ENCODE measurements at regions not wholly inside any gene's neighbourhood (a gene's known extent, or its start where the extent isn't known, plus 50 kb on each side); places are given as distances from the start of the nearest gene placed in this dataset.
"Not testable (repeated sequence)": the region's sequence is repeated elsewhere in the genome, so short reads cannot be mapped to it uniquely, and the experiment has no call there.

DNA sequence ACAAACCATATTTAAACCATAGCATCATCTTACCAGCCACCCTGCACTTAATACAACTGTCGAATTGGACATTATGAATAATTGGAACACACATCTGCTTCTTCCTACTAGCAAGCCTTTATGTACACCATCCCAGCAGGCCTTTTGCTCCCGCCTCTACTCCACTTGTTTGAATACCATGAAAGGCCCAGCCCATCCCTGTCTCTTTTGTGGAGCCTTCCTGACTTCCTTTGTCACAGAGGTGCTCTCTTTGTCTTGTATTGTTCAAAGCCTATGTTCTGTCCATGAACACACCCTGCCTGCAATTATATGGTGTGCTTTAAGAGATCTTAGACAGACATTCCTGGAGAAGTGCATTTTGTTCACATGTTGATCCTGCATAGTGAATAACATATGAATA lies 465.7 kb downstream of the DIRAS2 start:
- no peak for DNase-seq

DNA sequence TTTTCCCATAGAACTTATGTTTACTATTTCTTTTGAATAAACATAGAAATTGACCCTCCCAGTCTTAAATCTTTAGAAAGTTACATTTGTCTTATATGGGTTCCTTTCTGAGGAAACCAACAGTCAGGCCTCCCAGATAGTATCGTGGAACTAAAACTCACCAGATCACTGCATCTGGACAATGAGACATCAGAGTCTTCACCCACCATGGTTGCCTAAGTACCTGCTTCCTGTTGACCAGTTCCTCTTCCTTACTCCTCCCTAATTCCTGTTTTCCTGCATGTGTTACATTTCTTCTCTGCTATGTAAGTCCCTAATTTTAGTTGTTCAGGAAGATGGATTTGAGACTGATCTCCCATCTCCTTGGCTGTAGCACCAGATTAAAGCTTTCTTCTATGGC lies 462.2 kb downstream of the DIRAS2 start:
- DNase-seq = no peak

DNA sequence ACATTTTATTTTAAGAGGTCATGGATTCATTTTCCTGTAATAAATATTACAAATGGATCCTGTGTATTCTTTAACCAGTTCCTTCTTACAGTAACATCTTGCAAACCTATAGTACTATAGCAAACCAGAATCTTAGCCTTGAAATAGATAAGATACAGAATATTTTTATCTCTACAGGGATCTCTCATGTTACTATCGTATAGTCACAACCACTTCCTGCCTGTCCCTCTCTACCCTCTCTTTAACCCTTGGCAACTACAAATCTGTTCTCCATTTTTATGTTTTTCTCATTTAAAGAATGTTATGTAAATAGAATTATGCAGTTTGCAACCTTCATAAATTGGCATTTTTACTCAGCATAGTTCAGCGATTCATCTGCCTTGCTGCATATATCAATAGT lies 454.0 kb downstream of the DIRAS2 start:
- DNase-seq = no peak

DNA sequence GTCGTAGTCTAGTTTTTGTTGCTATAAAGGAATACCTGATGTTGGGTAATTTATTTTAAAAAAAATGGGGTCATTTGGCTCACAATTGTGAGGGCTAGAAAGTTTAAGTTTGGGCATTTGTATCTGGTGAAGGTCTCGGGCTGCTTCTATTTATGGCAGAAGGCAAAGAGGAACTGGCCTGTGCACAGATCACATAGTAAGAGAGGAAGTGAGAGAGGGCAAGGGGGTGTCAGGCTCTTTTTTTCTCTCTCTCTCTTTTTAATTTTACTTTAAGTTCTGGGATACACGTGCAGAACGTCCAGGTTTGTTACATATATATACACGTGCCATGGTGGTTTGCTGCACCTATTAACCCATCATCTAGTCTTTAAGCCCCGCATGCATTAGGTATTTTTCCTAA lies 453.3 kb downstream of the DIRAS2 start:
- no peak for DNase-seq

DNA sequence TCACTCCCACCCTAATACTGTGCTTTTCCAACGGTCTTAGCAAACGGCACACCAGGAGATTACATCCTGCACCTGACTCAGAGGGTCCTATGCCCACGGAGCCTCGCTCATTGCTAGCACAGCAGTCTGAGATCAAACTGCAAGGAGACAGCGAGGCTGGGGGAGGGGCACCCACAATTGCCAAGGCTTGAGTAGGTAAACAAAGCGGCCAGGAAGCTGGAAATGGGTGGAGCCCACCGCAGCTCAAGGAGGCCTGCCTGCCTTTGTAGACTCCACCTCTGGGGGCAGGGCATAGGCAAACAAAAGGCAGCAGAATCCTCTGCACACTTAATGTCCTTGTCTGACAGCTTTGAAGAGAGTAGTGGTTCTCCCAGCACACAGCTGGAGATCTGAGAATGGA lies 450.2 kb downstream of the DIRAS2 start:
- not testable (repeated sequence) for DNase-seq

DNA sequence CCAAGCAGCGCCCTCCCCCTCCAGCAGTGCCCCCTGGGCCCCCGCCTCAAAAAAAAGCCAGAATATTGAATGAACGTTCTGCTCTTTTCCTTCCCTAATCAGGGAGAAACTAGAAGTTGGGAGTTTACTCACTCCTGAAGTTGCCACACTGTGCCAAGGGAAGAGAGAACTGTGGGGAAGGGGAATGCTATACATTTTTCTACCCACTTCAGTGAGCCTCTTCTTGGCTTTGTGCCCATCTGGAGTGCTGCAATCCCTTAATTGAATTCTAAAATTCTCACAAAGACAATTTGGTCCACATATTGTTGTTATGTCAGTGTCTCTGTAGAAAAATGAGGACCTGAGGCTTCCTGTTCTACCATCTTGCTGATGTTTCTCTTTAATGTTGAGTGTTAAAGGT lies 443.7 kb downstream of the DIRAS2 start:
- DNase-seq = no peak

DNA sequence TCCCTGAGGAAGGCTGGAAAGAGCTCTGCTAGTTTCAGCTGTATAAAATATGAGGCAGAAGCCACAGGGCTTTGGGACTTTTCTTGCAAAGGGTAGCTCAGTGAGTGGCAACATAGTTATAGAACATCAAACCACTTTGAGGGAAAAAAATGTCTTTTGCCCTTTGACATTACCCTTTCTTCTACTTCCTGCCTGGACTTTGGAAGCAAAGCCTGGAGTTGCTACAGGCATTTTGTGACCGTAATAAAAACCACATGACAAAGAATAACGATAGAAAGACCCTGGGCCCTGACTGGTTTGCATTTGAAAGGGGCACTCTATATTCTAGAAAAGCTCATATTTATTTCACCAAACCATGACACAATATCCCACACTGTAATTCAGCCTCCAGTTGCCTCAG lies 440.9 kb downstream of the DIRAS2 start:
- DNase-seq = no peak

DNA sequence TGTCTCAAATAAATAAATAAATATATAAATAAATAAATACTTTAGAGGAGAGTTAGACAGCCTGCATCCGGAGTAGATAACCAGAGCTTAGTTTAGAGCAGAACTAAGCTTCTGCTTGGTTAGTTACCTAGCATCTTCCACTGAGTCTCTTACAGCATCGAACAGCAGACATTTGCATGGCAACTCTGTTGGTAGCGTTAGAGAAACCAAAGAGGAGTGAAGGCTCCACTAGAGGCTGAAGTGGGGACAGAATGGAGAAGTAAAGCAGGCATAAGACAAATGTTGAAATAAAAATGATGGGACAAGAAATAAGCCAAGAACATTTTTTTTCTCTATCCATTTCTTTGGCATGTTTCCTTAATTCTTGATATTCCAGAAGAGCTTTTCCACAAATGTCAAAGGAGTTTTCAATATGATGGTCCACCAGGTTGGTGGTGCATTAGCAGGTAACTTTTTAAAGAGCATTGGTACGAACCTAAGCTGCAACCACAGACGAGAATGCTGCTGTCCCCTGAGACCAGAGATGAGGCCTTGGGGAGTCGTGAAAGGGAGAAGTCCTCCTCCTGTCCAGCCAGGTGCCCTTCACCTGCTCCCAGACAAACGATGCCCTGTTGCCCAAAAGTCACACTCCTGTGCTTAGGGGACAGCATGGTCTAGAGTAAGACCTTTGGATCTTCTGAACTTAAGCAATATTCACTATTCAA lies 438.3 kb downstream of the DIRAS2 start:
- DNase-seq = no peak

DNA sequence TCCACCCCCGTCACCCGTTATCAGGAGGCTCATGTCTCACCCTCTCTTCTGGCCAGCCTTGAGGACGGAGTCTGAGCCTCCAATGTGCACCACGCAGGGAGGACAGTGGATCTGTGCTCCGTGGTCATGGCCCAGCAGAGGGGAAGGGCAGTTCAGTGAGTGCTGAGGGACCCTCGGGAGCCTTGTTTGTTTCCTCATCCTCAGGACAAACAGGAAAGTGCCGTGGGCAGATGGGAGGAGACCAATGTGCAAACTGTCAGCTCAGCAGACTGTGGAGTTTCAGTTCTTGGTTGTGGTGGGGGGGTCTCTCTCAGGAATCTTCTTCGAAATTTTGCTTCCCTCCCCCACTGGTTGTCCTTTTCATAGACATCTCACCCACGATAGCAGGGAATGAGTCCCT lies 429.6 kb downstream of the DIRAS2 start:
- not testable (repeated sequence) for DNase-seq

DNA sequence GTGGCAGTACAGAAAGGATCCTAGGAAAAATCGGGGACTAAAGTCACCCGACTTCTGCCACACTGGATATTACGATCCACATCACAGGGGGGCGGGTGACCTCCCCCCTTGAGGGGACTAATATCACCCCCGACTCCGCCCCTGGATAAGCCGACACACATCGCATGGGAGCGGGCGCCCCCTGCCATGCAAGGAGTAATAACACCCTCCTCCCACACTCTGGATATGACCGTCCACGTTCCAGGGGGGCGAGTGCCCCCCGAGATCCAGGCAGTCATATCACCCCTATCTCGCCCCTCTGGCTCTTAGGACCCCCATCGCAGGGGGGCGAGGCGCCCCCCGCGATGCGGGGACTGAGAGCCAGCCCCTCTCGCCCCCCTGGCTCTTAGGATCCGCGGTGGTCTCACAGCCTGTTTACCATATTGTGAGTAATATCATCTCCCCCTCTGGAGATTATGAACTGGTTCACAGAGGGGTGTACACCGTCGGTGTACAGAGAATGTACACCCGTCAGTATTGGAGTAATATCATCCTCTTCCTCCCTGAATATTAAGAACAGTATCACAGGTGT lies 423.0 kb downstream of the DIRAS2 start:
- no peak for DNase-seq

DNA sequence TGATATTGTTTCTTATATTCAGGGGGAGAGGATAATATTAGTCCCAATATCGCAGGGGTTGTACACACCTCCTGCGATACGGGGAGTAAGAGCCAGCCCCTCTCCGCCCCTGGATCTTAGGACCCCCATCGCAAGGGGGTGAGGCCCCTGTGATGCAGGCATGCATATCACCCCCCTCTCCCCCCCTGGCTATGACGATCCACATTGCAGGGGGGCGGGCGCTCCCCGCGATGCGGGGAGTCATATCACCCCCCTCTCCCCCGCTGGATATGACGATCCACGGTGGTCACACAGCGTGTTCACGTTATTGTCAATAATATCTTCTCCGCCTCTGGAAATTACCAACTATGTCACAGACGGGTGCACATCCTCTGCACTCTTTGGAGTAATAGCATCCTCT lies 420.7 kb downstream of the DIRAS2 start:
- not testable (repeated sequence) for DNase-seq

DNA sequence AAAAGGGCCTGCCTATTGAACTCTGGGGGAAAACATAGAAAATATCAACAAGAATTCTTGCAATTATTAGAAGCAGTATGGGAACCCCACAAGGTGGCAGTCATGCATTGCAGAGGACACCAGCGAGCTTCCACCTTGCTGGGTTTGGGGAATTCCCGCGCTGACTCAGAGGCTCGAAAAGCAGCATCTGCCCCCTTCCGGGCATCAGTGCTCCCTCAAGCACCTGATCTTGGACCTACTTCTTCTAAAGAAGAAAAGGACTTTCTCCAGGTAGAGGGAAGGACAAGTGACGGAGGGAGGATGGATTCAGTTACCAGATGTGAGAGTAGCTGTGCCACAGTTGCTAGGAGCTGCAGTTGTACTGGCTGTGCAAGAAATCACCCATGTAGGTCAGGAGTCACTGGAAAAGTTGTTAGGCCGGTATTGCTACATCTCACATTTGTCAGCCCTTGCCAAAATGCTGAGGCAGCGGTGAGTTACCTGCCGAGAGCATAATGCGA lies 415.7 kb downstream of the DIRAS2 start:
- not testable (repeated sequence) for DNase-seq

DNA sequence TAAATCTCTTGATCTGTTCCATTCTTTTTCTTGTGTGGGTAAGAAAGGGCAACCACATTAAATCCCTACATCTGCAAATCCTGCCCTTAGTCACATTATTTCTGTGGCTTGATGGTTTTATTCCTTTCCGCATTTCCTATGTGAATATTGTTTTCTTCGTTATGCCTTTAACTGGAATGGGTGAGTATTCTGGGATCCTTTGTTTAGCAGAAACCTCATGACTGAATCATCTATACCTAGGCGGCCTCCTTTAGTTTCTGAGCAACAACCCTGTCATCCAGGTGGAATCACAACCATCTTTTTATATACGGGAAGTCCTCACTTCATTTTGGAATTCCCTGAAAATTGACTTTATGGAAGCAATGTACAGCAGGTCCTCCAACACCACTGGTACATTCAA lies 409.5 kb downstream of the DIRAS2 start:
- not testable (repeated sequence) for DNase-seq

DNA sequence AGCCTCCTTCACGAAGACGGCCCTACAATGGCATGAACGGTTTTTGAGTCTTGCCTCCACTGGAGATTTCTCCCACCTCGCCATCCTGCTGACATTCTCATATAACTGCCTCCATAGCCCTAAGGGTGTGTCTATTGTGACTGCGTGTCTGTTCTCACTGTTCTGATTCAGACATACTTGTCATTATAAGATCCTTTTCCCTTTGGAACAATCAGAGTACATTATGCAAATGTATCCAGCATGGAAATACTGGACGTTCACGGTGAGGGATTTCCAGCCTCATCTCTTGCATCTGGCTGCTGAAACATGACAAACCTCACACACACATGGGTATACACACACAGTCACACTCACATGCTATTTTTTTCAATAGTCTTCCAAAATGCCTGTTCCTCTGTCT lies 402.1 kb downstream of the DIRAS2 start:
- DNase-seq = no peak

DNA sequence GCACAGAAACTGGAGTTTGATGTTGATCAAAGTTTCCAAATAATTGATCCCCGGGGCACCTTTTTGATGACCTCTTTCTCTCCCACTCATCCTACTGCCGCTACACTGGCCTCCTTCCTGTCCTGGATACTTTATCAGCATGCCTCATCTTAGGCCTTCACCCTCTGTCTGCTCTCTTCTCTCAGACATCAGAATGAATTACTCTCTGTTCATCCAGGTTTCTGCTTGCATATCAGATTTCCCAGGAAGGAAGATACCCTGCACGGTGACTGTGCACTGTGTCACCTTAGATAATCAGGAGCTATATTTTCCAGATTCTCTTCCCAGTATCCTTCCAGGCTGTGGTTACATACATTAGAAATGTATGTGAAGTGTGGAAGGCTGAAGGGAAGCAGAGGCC lies 397.0 kb downstream of the DIRAS2 start:
- DNase-seq = no peak

DNA sequence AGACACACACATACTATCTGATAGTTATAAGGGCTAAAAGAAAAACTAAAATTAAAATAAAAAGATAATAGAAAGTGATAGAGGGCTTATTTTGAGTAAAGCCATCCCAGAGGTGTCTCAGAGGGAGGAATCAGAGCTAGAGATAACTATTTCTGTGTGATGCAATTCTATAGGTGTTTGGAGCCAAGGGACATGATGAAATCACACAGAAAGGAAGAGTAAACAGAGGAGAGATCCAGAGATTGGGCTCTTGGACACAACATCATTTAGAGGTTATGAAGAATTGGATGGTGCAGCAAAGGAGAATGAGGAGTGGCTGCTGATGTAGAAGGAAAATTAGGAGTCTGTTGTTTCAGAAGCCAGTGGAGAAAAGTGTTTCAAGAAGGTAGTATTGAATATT lies 393.5 kb downstream of the DIRAS2 start:
- no peak for DNase-seq

DNA sequence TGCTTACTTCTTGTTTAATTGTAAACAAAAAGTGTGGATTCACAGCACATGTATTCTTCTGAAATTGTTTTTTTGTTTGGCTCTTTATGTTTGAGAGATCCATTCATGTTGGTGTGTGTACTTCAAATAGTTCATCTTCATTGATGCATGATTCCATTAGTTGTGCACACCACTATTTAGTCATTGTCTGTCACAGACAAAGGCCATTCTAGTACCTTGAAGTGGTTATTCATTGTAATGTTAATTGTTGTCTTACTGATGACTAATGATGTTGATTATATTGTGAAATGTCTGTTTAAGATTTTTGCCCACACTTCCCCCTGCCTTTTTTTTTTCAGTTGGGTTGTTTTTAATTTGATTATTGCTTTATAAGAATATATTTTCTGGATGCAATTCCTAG lies 391.3 kb downstream of the DIRAS2 start:
- DNase-seq = no peak

DNA sequence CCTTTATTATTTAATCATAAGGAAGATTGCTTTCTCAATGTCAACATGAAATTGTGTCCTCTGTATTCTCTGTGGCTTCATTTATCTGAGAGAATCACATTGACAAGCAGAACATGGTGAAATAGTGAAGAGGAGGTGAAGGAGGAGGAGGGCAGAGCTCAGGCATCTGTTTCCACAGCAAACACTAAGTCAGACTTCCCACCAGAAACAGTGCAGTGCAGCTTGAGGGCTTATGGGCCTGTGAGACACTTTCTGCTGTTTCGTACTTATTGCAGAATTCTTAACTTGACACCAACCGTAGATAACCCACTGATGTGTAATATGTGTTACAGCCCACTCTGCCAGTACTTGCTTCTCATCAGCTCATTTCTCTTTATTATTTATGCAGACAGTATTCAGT lies 386.3 kb downstream of the DIRAS2 start:
- no peak for DNase-seq

DNA sequence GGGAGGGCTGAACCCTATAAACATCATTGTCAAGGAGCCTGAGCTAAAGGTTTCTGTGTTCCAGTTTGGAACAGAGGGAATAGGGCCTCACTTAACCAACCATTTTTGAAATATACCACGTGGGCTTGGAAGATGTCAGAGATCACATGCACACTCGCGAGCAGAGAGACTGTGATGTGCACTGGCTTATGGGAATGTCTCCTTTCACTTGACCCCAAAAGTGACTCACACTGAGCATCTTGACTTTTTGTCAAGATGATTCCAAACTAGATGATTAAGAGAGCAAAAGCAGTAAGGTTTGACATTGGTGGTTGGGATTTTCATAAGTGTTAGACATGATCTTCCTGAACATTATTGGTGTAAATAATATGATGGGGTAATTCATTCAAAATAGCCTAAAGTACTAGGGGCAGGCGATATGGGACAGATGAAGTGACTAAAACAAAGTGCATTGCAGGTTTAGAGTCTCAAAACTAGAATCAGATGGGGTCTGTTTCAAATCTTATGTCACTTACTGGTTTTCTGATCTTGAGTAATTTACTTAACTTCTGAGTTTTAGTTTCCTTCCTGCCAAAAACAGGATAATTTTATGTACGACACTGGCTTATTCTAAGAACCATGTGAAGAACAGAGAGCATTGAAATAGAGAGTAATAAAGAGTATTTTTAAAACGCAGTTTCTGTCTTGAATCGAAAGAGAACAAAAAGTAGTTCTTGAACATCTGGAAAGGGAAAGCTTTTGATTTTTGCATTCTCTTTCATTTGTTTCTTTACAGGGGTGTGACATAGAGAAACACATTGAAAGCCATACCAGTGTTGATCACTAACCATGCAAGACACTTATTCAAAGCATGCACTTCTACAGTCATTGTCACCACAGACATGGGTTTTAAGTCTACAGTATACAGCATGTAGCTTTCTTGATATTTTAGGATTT lies 383.0 kb downstream of the DIRAS2 start:
- no peak for DNase-seq

DNA sequence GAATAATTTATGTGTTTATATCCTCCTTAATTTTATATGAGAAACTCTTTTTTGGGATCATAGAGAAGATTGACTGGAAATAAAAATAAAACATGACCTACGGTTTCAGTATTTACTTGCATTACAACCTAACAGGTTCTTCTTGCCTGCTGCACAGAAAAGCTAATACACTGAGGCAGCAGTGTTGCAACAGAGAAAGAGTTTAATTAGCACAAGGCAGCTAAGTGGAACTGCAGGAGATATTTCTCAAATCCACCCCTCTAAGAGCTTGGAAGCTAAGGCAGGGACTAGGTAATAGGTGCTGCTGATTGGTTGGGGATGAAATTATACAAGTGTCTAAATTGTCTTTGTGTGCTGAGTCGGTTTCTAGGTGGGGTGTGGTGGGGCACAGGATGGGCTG lies 380.9 kb downstream of the DIRAS2 start:
- DNase-seq = no peak

DNA sequence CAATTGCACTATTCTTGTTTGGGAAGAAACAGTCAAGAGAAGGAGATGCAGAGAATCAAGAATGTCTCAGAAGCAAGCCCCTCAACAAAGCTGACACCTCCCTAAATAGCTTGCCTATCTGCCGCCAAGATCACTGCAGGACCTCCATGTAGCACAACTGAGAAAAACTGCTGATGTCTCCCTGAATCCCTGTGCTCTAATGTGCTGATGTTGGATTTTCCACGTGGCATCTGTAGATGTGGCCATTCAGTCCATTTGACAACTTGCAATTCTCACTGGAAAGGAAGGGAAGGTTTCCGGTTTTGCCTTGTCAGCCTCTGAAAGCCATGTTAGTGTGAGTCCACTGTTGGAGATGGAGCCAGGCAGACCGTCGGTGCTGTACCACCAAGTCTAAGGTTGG lies 374.0 kb downstream of the DIRAS2 start:
- DNase-seq = no peak

DNA sequence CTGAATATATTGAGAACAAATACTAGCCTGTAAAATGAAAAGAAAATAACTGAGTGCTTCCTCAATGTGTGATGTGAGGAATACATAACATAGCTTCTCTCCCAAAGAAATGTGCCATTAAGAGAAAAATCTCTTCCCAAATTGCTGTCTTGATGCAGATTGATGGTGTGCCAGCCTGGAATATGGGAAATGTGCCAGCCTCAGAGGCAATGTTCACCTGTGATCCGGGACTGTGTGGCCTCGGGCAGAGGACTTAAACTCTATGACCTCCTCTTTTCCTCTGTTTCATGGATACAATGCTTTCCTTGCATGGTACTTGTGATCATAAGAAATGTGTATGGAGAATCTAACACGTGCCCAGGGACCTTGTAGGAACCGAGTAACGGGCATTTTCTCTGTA lies 370.9 kb downstream of the DIRAS2 start:
- no peak for DNase-seq

DNA sequence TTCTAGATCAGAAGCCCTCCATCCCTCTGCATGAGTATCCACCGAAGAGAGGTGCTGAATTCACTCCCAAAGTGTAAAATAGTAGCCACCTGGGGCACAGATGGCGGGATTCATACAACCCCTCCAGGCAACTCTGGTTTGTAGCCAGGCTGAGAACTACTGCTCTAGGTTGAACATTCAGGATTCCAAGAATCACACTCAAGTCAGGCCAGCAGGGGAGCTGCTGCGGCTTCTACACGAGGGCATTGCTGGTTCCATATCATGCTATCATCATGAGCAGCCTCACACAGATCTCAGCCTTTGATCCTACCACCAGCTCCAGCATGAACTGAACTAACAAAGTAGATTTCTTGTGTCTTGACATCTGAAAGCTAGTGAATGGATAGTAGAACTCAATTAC lies 367.9 kb downstream of the DIRAS2 start:
- DNase-seq = no peak

DNA sequence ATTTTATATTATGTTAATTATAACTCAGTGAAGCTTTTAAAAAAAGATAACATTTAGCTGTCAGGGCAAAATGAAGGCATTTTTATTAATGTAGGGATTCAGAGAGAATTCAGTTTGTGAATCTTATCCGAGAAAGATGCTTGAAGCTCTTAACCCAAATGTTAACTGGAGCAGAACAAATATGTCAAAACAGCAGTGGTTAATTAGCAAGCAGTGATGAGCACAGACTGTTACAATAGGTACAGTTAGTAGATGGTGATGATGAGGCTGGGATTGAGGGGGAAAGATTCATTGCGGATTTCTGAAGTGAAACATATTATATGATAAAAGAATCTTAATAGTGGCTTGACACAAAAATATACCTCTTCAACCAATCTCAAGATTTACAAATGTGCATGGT lies 356.7 kb downstream of the DIRAS2 start:
- no peak for DNase-seq
